LNCaP clone FGC (cell line): ENCODE measurements at regions not wholly inside any gene's neighbourhood (a gene's known extent, or its start where the extent isn't known, plus 50 kb on each side); places are given as distances from the start of the nearest gene placed in this dataset.

Source experiments
- DNase-seq: peaks from one replicate; pipeline ENCODE4 v3.0.0-alpha.2; 2011; ENCODE audit warnings: low read depth
- H3K4me3 ChIP-seq: 2 replicates; pipeline ENCODE4 v1.5.1; 2011; ENCODE audit warnings: mild to moderate bottlenecking, low read depth, low read length, control low read depth
- CTCF ChIP-seq: IDR thresholded peaks from 2 replicates; pipeline ENCODE4 v1.5.1; 2012; ENCODE audit warnings: mild to moderate bottlenecking; ENCODE audit not compliant: control insufficient read depth, insufficient read depth; ENCODE audit errors: extremely low read depth

GRCh38 chr4:123288309-123289025, 108.1 kb upstream of the SPRY1 start:
- no peak for TF ChIP-seq CTCF
- no peak for DNase-seq
- H3K4me3 ChIP-seq, result no peak overlapping the region

- DNase-seq, result no peak
- no peak for TF ChIP-seq CTCF
- H3K4me3 ChIP-seq, result no peak overlapping the region
Measured at GRCh38 chr4:123291329-123291728, 105.3 kb upstream of the SPRY1 start.

GRCh38 chr4:123297836-123298235, 98.8 kb upstream of the SPRY1 start:
- no peak overlapping the region for H3K4me3 ChIP-seq
- no peak for DNase-seq
- TF ChIP-seq CTCF, result no peak

GRCh38 chr4:123298261-123298660, 98.3 kb upstream of the SPRY1 start:
- TF ChIP-seq CTCF, result no peak
- DNase-seq, result no peak
- no peak overlapping the region for H3K4me3 ChIP-seq

GRCh38 chr4:123298801-123299200, 97.8 kb upstream of the SPRY1 start:
- H3K4me3 ChIP-seq, result no peak overlapping the region
- DNase-seq, result no peak
- no peak for TF ChIP-seq CTCF

- no peak overlapping the region for H3K4me3 ChIP-seq
- peak; percentile 82 for DNase-seq
- TF ChIP-seq CTCF, result no peak
Measured at GRCh38 chr4:123299212-123299691, 97.3 kb upstream of the SPRY1 start.
